Islet precursor cell (in vitro differentiated cells): ENCODE measurements at regions not wholly inside any gene's neighbourhood (a gene's known extent, or its start where the extent isn't known, plus 50 kb on each side); places are given as distances from the start of the nearest gene placed in this dataset.
A peak's percentile ranks its signal among the peaks of the same experiment; 100 is the strongest.

ENCODE experiments used
- DNase-seq: peaks from one replicate; pipeline ENCODE4 v3.0.0-alpha.2; 2018

DNA sequence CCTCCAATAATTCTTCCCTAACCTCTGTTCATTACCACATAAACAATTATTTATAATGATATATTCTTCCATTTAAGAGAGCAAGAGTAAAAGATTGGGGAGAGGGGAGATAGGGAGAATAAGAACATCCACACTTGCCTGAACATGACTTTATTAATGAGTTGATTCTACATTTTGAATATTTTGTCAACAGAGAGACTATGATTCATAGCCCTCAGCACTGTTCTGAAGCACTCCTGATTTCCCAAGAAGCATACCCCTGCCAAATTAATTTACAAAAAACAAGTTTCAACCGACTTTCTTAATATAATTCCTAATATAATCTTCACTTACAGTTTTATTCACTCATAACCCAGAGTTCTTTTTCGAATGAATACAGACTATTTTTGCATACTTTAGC is 828.8 kb downstream of the ROBO2 start:
- DNase-seq = no peak

DNA sequence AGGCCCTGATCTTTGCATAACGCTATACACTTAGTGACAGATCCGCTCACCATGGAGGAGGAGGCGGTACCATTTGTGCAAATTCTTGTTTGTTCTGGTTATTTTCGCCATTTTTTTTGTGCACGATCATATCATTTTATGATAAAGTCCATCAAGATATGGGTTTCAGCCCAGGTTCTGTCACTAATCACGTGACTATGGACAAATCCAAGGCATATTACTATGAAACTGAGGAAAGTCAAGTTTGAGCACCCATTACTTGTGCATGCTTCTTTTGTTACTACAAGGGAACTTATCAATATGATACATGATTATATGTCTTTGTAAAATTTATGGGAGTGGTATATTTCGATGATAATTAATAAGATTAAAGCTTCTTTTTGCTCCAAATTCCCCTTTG is 829.5 kb downstream of the ROBO2 start:
- no peak for DNase-seq

DNA sequence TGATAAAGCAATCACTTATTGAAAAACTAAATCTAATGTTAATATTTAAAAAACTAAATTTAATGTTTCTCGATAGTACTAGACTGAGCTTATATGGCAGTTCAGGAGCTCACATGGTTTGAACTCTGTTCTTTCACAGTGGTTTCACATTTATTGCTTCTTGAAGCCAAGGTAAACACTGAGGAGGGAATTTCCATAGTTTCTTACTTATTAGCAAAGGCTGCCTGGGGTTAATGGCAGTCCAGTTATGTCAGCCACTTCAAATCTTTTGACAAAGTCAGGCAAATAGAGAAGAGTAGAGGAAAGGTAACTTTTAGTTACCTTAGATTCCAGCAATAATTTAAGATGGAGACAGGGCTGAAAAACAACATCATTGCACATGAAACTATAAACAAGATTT is 831.5 kb downstream of the ROBO2 start:
- no peak for DNase-seq

DNA sequence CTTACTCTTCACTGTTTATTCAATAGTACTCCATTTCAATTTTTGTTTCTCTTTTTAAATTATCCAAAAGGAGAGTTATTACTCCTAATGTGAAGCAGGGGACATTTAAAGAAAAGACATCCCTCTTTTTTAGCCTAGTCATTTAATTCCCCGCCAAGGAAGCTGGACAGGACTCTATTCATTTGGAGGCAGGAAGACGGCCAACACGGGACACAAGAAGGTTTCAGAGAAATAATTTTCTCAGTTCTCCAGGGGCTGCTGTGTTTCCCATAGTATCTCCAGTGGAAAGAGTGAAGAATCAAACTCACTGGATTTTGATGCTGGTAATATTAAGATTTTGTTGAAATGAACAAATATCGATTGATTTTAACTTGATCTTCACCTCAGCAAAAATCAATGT is 833.7 kb downstream of the ROBO2 start:
- no peak for DNase-seq

DNA sequence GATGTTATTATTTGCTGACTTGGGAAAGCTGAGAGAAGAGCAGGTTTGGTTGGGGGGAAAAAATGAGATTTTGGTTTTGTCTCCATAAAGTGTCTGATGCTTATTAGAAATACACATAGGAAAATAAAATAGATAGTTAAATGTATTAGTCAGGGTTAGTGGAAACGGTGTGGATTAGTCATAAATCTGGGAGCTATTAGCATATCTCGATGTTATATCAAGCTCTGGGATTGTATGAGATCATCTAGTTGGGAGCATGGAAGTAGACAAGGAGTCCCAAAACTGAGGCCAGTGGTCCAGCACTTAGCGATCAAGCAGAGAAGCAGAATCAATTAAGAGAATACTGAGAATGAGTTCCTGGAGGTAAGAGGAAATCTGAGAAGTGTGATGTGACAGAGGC is 845.5 kb downstream of the ROBO2 start:
- no peak for DNase-seq

DNA sequence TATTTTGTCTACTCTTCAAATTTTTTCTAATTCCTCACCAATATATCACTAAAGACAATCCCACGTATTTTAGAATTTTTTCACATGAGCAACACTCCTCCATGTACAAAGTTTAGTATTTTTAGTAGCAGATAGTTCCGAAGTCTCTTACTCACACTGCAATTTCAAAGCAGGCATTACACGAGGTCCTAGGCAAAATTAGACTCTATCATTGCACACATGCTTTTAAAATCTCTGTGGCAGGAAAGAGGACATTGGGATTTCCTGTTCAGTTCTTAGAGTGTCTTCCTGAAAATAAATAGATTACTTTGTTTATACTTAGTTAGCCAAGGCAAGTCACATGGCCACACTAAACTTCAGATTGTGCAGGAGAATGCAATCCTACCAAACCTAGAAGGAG is 847.7 kb downstream of the ROBO2 start:
- no peak for DNase-seq

DNA sequence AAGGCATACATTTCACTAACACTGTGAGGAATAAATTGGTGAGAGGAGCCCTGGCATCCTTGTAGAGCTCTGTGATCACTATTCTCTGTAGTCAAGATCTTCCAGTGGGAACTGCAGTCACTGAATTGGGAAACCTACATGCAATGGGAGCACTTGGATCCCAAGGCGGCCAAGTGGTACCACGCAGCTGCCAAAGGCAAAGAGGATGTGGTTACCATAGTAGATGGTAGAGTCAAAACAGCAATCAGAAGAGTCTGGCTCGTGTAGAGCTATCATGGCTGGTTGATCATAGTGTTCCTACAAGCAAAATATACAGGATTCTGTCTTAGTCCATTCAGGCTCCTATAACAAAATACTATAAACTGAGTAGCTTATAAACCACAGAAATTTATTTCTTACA is 849.7 kb downstream of the ROBO2 start:
- DNase-seq = no peak

DNA sequence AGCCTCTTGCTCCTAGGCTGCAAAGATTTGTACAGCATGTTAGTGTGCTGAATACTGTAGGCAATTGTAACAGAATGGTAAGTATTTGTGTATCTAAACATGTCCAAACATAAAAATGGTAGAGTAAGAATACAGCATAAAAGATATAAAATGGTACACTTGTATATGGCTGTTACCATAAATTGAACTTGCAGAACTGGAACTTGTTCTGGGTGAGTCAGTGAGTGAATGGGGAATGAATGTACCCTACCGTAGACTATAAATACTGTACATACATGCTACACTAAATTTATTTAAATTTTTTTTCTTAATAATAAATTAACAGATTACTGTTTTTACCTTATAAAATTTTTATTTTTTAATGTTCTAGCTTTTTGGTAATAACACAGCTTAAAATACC is 858.7 kb downstream of the ROBO2 start:
- DNase-seq = no peak

DNA sequence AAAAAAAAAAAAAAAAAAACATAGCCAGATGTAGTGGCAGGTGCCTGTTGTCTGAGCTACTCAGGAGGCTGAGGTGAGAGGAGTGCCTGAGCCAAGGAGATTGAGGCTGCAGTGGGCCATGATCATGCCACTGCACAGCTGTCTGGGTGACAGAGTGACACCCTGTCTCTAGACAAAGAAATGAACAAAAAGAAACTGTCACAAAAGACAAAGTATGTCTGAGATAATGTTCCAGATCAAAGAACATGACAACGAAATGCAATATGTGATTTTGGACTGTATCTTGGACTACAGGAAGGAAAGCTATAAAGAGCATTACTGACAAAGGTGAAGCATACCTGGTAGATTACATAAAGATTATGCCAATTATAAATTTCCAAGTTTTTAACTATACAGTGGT is 862.8 kb downstream of the ROBO2 start:
- DNase-seq = no peak

DNA sequence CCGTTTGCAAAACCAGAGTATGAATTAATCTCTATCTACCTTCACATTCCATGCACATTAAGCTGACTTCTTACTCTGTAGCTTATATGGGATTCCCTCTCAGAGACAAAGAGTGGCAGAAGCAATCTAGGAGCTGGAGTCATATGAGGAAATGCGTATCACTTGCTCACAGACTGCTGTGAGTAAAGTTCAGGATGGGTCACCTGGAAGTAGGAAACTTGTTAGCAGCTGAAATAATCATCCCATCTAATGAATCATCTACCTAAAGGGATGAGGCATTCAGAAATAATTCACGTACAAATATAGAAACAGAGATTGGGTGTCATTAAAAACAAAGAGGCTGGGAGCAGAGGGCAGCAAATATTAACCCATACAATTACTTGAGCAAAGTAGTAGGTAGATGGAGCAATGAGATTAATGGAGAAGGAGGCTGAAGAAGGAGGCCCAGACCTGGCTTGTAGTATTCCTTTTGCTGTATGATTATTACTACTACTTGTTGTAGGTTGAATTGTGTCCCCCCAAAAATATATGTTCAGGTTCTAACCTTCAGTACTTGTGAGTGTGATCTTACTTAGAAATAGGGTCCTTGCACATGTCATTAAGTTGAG is 866.3 kb downstream of the ROBO2 start:
- no peak for DNase-seq

DNA sequence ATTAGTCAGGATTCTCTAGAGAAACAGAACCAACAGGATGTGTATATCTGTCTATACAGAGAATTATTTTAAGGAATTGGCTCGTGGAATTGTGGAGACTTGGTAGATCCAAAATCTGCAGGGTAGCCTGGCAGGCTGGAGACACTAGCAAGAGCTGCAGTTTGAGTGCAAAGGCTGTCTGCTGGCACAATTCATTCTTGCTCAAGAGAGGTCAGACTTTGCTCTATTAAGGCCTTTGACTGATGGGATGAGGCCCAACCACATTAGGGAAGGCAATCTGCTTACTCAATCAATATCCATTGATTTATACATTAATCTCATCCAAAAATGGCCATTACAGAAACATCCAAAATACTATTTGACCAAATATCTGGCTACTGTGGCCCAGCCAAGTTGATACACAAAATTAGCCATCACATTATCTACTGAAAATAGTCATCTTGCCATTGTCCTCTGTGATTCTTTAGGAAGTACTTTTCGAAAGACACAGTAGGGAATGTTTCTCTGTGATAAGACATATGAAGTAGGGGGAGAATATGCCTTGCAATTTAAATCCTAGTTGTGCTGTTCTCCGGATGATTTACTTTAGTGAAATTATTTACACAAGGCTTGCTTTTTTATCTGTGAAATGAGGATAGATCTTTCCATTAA is 873.8 kb downstream of the ROBO2 start:
- DNase-seq = no peak

DNA sequence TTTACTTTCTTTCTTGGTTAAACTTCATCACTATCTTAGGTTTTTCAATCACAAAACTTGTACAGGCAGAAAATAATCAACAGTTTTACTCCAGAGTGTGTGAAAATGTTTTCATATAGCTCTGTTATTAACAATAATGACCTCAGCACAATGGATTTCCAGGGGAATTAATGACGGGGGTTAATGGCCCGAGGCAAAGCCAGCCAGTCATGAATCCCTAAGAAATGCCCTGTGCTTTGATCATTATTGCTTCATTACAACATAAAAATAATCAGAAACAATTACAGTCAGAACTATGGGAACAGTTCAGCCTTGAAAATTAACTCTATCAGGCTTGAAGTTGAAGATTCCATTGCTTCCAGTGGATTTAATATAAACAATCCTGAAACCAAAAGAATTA is 875.4 kb downstream of the ROBO2 start:
- no peak for DNase-seq

DNA sequence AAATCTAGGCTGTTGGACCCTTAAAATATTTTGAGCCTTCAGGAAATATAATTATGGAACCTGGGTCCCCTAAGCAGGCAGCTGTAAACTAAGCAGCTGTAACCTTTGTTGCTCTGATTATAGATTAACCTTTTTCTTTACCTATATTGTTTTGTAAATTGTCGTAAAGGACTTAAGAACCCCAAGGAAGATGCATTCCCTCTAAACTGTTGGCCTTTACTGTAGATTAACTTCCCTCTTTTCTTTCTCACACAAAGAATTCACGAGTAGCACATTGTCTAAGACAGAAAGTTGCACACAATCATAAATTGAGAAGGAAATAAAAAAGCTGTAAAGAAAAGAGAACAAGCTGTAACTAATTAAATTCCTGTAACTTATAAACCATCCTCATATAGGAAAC is 877.3 kb downstream of the ROBO2 start:
- DNase-seq = no peak

DNA sequence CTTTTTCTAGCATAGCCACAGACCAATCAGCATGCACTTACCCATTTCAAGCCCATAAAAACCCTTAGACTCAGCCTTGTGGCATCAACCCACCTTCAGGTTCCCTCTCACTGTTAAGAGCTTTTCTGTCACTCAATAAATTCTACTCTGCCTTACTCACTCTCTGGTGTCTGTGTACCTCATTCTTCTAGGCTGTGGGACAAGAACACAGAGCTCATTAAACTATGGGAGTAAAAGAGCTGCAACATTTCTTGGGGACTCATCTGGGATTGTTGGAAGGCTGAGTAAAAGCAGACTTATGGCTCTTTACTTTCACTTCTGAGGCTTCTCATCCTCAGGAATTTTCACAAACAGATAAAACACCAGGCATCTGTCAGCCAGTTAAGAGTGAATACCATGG is 879.3 kb downstream of the ROBO2 start:
- peak; percentile 58 for DNase-seq

DNA sequence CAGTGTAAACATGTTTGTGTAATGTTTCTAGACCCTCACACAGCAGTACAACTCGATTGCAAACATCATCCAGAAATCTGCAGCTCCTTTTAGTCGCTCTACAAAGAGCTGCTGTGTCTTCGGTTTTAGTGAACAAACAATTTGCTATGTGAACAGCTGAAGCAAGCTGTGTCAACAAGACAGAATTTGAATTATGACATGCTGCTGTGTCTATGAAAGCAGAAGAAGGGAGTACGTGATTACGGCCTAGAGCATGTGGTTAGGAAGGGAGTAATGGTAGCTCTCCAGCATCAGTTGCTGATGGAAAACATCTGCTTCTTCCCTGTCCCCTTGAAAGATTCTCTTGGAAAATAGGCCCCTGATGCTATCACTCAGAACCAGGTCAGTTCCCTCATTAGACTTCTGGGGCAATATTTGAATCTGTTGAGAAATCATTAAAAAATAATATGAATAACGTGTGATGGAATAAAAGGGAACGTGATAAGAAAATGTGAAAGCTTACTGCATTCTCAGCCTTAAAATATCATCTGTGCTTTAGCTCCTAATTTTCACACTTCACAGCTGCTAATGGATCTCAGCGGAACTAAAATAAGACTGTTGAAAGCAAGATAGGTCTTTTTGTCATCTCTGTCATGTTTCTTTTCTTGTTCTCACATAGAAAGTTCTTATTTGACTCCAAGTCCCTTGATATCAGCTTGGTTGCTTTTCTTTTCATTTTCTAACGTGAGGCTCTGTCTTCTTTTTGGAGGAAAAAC is 891.5 kb downstream of the ROBO2 start:
- no peak for DNase-seq

DNA sequence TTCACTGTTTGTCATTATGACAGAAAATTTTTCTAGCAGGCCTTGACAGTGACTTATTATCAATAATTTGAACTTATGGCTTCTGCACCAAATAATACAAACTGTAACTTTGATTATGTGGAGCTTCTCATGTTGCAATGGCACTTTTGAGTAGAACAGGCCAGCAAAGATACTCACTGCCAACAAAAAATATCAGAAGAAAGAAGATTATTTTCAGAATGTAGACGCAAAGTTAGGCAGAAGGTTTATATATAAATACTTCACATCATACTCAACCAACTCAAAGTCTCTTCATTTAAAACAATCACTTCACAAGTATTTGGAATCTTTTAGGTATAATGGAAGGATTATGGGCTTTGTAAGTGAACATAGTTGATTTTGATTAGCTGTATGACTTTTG is 893.0 kb downstream of the ROBO2 start:
- no peak for DNase-seq

DNA sequence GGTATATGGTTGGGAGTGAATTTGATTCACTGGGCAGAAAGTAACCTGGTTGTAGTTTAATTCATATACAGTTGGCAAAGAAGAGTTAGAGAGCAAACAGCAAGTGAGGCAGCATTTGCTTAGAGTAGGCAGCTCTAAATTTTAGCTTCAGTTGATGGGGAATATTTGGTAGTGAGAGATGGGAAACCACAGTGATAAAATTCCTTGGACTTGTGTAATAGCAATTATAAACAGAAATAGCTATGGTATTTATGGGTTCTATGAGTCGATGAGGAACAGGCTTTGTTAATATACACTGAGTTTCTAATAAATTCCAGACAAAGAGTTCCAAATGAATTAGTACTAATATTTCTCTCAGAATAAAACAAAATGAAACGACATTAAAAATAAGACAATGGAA is 894.0 kb downstream of the ROBO2 start:
- no peak for DNase-seq

DNA sequence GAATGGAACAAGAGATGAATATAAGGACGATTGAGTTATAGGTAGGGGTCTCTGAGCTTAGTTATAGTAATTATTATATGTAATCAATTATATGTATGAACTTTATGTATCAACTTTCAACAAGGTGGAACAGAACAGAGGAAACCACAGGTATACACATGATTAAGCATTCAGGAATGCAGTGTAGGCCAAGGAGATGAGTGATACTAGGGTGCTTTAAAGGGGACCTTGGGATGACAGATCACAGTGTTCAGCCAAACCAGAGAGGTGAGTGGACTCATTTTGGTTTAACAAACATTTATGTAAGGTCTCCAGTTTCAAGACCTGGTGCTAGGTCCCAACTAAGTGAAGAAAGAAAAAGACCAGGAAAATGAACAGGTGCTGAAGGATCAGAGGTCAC is 895.5 kb downstream of the ROBO2 start:
- DNase-seq = no peak

DNA sequence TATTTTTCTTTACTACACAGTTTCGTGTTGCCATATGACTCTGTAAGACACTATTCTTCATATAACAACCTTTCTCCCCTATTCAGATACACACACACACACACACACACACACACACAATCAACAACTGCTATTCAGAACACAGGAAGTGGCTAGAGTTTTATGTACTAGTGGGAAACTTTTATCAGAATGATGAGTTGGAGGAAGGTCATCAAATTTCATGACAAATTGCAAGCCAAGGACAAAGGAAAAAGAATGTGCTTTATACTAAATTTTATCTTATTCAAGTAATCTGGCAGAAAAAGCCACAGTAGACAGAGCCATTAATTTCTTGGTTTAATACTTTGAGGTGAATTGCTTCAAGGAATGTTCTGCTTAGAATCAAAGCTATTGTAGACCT is 899.8 kb downstream of the ROBO2 start:
- no peak for DNase-seq

DNA sequence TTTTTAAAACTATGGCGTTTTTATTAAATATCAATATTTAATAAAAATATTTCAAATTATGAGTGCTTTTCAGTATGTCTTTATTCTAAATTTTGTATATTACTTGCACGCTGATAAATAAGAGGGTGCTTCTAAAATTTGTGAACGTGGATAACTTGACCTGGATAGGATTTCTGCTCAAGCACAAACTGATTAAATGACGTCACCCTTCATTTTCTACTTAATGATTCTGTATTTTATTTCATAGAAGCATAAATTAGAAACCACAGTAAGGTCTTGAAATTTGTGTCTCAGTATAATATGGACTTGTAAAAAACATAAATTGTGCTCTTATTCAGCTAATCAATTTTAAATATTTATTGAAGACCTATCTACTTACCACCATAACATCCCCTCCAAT is 903.7 kb downstream of the ROBO2 start:
- no peak for DNase-seq

DNA sequence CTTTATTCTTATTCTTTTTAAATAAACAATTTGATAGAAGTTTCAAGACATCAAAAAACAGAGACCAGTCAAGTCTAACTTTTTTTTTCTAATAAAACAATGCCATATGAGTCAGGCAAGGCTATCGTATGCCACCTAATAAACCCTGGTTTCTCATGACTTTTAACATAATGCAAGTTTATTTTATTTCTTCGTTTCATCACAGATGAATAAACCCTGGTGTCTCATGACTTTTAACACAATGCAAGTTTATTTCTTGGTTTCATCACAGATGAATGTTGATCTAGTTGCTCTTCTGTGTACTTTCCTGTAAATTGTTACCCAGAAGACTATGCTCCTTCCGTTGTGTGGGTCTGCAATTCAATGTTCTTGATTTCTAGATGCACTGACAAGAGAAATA is 905.4 kb downstream of the ROBO2 start:
- DNase-seq = no peak

DNA sequence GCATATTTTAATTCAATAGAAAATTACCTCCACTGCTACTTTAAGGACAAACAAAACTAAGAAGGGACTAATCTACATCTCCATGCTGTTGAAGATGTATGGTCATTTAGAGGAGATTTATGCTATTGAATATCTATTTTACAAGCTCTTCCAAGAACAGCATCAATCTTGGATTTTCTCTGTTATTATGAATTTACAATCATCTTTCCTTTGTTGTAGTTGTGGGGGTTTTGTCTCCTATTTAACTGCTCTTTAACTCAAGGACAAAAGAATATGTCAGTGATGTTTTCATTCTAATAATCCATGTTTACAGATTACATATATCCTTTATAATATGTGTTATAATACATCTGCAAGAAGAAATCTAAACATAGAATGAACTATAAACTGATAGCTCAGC is 907.8 kb downstream of the ROBO2 start:
- DNase-seq = no peak

DNA sequence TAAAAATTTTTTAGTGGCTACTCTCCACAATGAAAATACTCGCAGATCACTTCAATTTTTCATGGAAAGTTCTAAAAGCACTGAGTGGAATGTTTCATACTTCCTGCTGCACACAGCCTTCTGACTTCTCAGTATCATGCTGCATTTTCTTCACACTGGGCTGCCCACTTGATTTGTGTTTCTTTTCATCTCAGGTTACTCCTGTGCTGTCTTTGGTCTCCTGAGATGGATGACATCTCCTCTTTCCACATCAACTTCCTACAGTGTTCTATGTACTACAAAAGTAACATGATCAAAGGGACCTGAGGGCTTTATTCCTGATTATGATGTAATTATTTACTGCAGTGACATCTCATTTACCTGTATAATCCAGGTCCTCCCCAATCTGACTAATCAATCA is 927.7 kb downstream of the ROBO2 start:
- no peak for DNase-seq

DNA sequence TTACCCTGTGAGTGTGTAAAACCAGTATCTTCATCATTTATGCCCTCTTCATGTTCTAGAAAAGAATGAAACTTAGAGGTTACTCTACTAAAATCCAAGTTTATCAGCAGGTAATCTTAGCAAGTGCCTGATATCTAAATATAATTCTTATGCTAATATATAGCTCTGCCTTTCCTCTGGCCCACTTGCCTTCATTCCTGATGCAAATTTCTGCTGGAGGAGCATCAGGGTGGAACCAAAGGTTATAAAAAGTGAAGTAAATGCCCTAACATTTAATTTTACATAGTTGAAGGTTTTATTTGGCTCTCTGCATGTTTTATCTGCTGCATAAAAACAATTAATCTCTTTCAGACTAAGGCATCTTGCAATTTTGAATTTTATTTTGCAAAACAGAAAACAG is 936.2 kb downstream of the ROBO2 start:
- DNase-seq = no peak

DNA sequence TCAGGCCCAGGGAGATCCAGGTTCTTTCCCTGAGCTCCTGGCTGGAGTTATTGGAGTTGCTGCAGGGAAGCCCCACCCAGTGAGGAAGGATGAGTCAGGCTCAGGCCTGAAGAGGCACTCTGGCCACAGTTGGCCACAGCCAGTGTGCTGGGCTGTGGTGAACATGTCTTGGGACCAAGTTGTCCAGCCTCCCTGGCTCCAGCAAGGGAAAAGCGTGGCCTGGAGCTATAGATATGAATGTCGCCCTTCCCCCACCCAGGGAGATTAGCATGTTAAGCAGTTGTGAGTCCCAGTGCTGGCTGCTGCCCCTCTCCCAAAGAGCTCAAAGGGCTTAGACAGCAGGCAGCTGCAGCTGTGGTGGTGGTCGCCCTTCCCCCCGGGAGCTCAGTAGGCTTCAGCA is 963.2 kb downstream of the ROBO2 start:
- DNase-seq = peak; percentile 52
